GM23338 (cell line): ENCODE measurements at regions not wholly inside any gene's neighbourhood (a gene's known extent, or its start where the extent isn't known, plus 50 kb on each side); places are given as distances from the start of the nearest gene placed in this dataset.

Experiments
- ATAC-seq: fragments of 200-7000 bp; cut with Tn5 transposase; 3 replicates; pipeline ENCODE4 v1.9.1; 2020
- DNase-seq: peaks from one replicate; pipeline ENCODE4 v3.0.0-alpha.2; 2015; ENCODE audit warnings: low spot score
- H2AFZ ChIP-seq: fragments of 200-600 bp; sonication (generic); 2 replicates; pipeline ENCODE4 v1.8.0; 2016; ENCODE audit warnings: antibody characterized with exemption, mild to moderate bottlenecking, moderate library complexity
- H3F3A ChIP-seq: fragments of 200-600 bp; sonication (generic); replicated peaks from 2 replicates; pipeline ENCODE4 v1.8.0; 2017; ENCODE audit warnings: antibody characterized with exemption, mixed run types, low read depth
- H3K27ac ChIP-seq: fragments of 200-600 bp; sonication (generic); 2 replicates; pipeline ENCODE4 v1.6.1; 2016; ENCODE audit warnings: low read depth
- H3K27me3 ChIP-seq: fragments of 200-600 bp; sonication (generic); 2 replicates; pipeline ENCODE4 v1.8.0; 2016; ENCODE audit warnings: mild to moderate bottlenecking, mixed run types, moderate library complexity; ENCODE audit not compliant: insufficient read depth
- H3K36me3 ChIP-seq: fragments of 200-600 bp; sonication (generic); 2 replicates; pipeline ENCODE4 v1.8.0; 2016; ENCODE audit warnings: mild to moderate bottlenecking; ENCODE audit not compliant: insufficient read depth
- H3K4me1 ChIP-seq: fragments of 200-600 bp; sonication (generic); 2 replicates; pipeline ENCODE4 v1.8.0; 2016; ENCODE audit warnings: mild to moderate bottlenecking, moderate library complexity; ENCODE audit not compliant: insufficient read depth
- H3K4me2 ChIP-seq: fragments of 200-600 bp; sonication (generic); 2 replicates; pipeline ENCODE4 v1.7.1; 2017; ENCODE audit warnings: mixed run types
- H3K4me3 ChIP-seq: fragments of 200-600 bp; sonication (generic); 2 replicates; pipeline ENCODE4 v1.6.1; 2016; ENCODE audit warnings: mixed run types
- H3K79me2 ChIP-seq: fragments of 200-600 bp; sonication (generic); replicated peaks from 2 replicates; pipeline ENCODE4 v1.8.0; 2017; ENCODE audit warnings: mild to moderate bottlenecking; ENCODE audit not compliant: insufficient read depth
- H3K9me2 ChIP-seq: fragments of 200-600 bp; sonication (generic); 2 replicates; pipeline ENCODE4 v1.8.0; 2017; ENCODE audit not compliant: insufficient read depth
- H4K20me1 ChIP-seq: fragments of 200-600 bp; sonication (generic); replicated peaks from 2 replicates; pipeline ENCODE4 v1.8.0; 2017; ENCODE audit warnings: mild to moderate bottlenecking; ENCODE audit not compliant: insufficient read depth
- H3K27ac Mint-ChIP-seq: 2 replicates; pipeline ENCODE4 v1.8.0; 2020; ENCODE audit warnings: inconsistent platforms, mild to moderate bottlenecking, moderate library complexity, mixed read lengths
- H3K27me3 Mint-ChIP-seq: 3 replicates; pipeline ENCODE4 v1.8.0; 2022; ENCODE audit warnings: low read depth, mild to moderate bottlenecking, moderate library complexity, mixed read lengths, inconsistent platforms; ENCODE audit not compliant: insufficient read depth, poor library complexity
- H3K36me3 Mint-ChIP-seq: 3 replicates; pipeline ENCODE4 v1.8.0; 2021; ENCODE audit warnings: low read depth, mild to moderate bottlenecking, inconsistent platforms, moderate library complexity, mixed read lengths
- H3K4me1 Mint-ChIP-seq: 3 replicates; pipeline ENCODE4 v1.8.0; 2020; ENCODE audit warnings: mild to moderate bottlenecking, inconsistent platforms, mixed read lengths
- H3K4me3 Mint-ChIP-seq: 3 replicates; pipeline ENCODE4 v1.8.0; 2021; ENCODE audit warnings: moderate library complexity, mild to moderate bottlenecking, inconsistent platforms, mixed read lengths
- H3K9me3 Mint-ChIP-seq: 3 replicates; pipeline ENCODE4 v1.8.0; 2020; ENCODE audit warnings: moderate library complexity, mild to moderate bottlenecking, inconsistent platforms, mixed read lengths
- CREB1 ChIP-seq: fragments of 250-450 bp; sonication (Bioruptor Pico); IDR thresholded peaks from 2 replicates; pipeline ENCODE4 v1.5.0; 2020; ENCODE audit warnings: low read depth, mild to moderate bottlenecking, moderate library complexity
- CTCF ChIP-seq, 2 experiments: fragments of 200-600 bp in 1 of 2; sonication (generic) in 1 of 2; conservative IDR thresholded peaks; 2 replicates each; pipeline versions ENCODE4 v1.5.1 to v1.6.1; 2016 to 2017; ENCODE audit warnings: antibody characterized with exemption in 2 of 2, low read depth in 2 of 2, mild to moderate bottlenecking in 2 of 2, moderate library complexity in 1 of 2
- ETS1 ChIP-seq: IDR thresholded peaks from 2 replicates; pipeline ENCODE4 v1.6.1; 2016; ENCODE audit warnings: antibody characterized with exemption
- EZH2 ChIP-seq: fragments of 200-600 bp; sonication (generic); IDR thresholded peaks from one replicate; pipeline ENCODE4 v1.8.0; 2017; ENCODE audit warnings: antibody characterized with exemption, mild to moderate bottlenecking, low read depth; ENCODE audit not compliant: unreplicated experiment
- EZH2phosphoT487 ChIP-seq: fragments of 200-600 bp; sonication (generic); IDR thresholded peaks from one replicate; pipeline ENCODE4 v1.8.1; 2018; ENCODE audit warnings: antibody characterized with exemption; ENCODE audit not compliant: unreplicated experiment
- JUNB ChIP-seq: IDR thresholded peaks from one replicate; pipeline ENCODE4 v1.6.1; 2016; ENCODE audit warnings: antibody characterized with exemption; ENCODE audit not compliant: unreplicated experiment
- NANOG ChIP-seq: IDR thresholded peaks from 2 replicates; pipeline ENCODE4 v1.6.1; 2016; ENCODE audit warnings: antibody characterized with exemption, borderline replicate concordance
- POLR2AphosphoS5 ChIP-seq: IDR thresholded peaks from 2 replicates; pipeline ENCODE4 v1.6.1; 2016; ENCODE audit warnings: antibody characterized with exemption, low read depth
- REST ChIP-seq: IDR thresholded peaks from one replicate; pipeline ENCODE4 v1.6.1; 2018; ENCODE audit warnings: antibody characterized with exemption; ENCODE audit not compliant: unreplicated experiment
- STAT1 ChIP-seq: IDR thresholded peaks from one replicate; pipeline ENCODE4 v1.6.1; 2016; ENCODE audit warnings: antibody characterized with exemption; ENCODE audit not compliant: unreplicated experiment
- ZNF114 ChIP-seq: fragments of 250-450 bp; sonication (Bioruptor Pico); IDR thresholded peaks from 2 replicates; pipeline ENCODE4 v1.5.0; 2020; ENCODE audit warnings: mild to moderate bottlenecking, moderate library complexity
- ZNF331 ChIP-seq: fragments of 250-450 bp; sonication (Bioruptor Pico); IDR thresholded peaks from 2 replicates; pipeline ENCODE4 v1.5.0; 2020; ENCODE audit warnings: low read depth, mild to moderate bottlenecking, moderate library complexity
- ZNF462 ChIP-seq: fragments of 250-450 bp; sonication (Bioruptor Pico); IDR thresholded peaks from 2 replicates; pipeline ENCODE4 v1.5.0; 2020; ENCODE audit warnings: mild to moderate bottlenecking, moderate library complexity

- no peak overlapping the region for H3K4me2 ChIP-seq
- H3K27ac Mint-ChIP-seq: no peak overlapping the region
- no peak overlapping the region for H3K4me3 Mint-ChIP-seq
- no peaks in the 10 kb centered on the region; the same call in 2 of the 3 replicates for H3K9me3 Mint-ChIP-seq
- H3K9me2 ChIP-seq: no peaks in the 10 kb centered on the region
- ATAC-seq (no peak), DNase-seq (peak; percentile 17)
- H3K27me3 ChIP-seq: no peaks in the 10 kb centered on the region
- H3K79me2 ChIP-seq: no peaks in the 10 kb centered on the region
- H3K36me3 ChIP-seq: no peaks in the 10 kb centered on the region
- no peaks in the 10 kb centered on the region for H3K27me3 Mint-ChIP-seq
- peaks cover 14% of the 10 kb centered on the region for H3K4me1 ChIP-seq
- peaks cover 4% of the 10 kb centered on the region; the same call in 1 of the 3 replicates for H3K36me3 Mint-ChIP-seq
- no peak overlapping the region for H2AFZ ChIP-seq
- H3F3A ChIP-seq: no peaks in the 10 kb centered on the region
- peaks cover 19% of the 10 kb centered on the region for H3K4me1 Mint-ChIP-seq
- no peak overlapping the region for H3K4me3 ChIP-seq
- H3K27ac ChIP-seq: no peak overlapping the region
- TF ChIP-seq ETS1 (no peak), CREB1 (CRISPR knock-in tag) (no peak), CTCF (conservative IDR thresholded peaks at IDR 0.05; ENCODE audit: low read depth in 2 of 2) (no peak), REST (no peak), STAT1 (no peak), JUNB (no peak), ZNF114 (no peak), ZNF462 (CRISPR knock-in tag) (no peak), POLR2AphosphoS5 (no peak), EZH2 (no peak), NANOG (no peak), ZNF331 (CRISPR knock-in tag) (no peak), EZH2phosphoT487 (no peak)
- no peaks in the 10 kb centered on the region for H4K20me1 ChIP-seq
These were observed 277.6 kb upstream of the DIAPH2 start for GRCh38 chrX:96407072-96407471.
